Caco-2 (cell line): ENCODE measurements at regions not wholly inside any gene's neighbourhood (a gene's known extent, or its start where the extent isn't known, plus 50 kb on each side); places are given as distances from the start of the nearest gene placed in this dataset.

Source experiments
- BruUV-seq: library from RNA; stranded (reverse); fragments of 400-500 nt; replicated peaks from 2 replicates; lab custom pipeline; 2021; lab: Mats Ljungman, UMichigan
- CTCF ChIA-PET: fragments of 300-600 bp; sonication (Branson Sonifier 250); formaldehyde crosslinking; loops from one replicate; lab custom pipeline; 2022; ENCODE audit warnings: antibody characterized with exemption; lab: Charles Lee
- POLR2A ChIA-PET: fragments of 300-600 bp; sonication (Branson Sonifier 250); formaldehyde crosslinking; loops from one replicate; lab custom pipeline; 2022; ENCODE audit warnings: antibody characterized with exemption; lab: Charles Lee
- DNase-seq, 2 experiments: peaks; one replicate each; pipeline versions ENCODE4 v3.0.0 to v3.0.0-alpha.2; 2020 to 2022
- H3K27me3 ChIP-seq: replicated peaks from 2 replicates; pipeline ENCODE4 v1.6.0; 2011; ENCODE audit warnings: low read length; ENCODE audit not compliant: control insufficient read depth, insufficient read depth
- H3K36me3 ChIP-seq: 2 replicates; pipeline ENCODE4 v1.5.1; 2011; ENCODE audit warnings: low read length; ENCODE audit not compliant: control insufficient read depth, insufficient read depth
- H3K4me1 ChIP-seq: fragments of 250-450 bp; sonication (Bioruptor Pico); 2 replicates; pipeline ENCODE4 v1.5.1; 2020; ENCODE audit warnings: mild to moderate bottlenecking
- H3K4me3 ChIP-seq: 2 replicates; pipeline ENCODE4 v1.5.1; 2011; ENCODE audit warnings: low read depth, mild to moderate bottlenecking, control low read depth, low read length
- H3K9me3 ChIP-seq: fragments of 250-450 bp; sonication (Bioruptor Pico); 2 replicates; pipeline ENCODE4 v1.5.1; 2020; ENCODE audit warnings: mild to moderate bottlenecking, moderate library complexity
- H3K27ac Mint-ChIP-seq: one replicate; pipeline ENCODE4 v1.8.0; 2022; ENCODE audit warnings: mixed read lengths; ENCODE audit not compliant: unreplicated experiment
- H3K27me3 Mint-ChIP-seq: one replicate; pipeline ENCODE4 v1.8.0; 2022; ENCODE audit warnings: mixed read lengths; ENCODE audit not compliant: insufficient read depth, unreplicated experiment
- H3K36me3 Mint-ChIP-seq: one replicate; pipeline ENCODE4 v1.8.0; 2022; ENCODE audit warnings: mild to moderate bottlenecking, mixed read lengths; ENCODE audit not compliant: insufficient read depth, unreplicated experiment
- H3K4me1 Mint-ChIP-seq: one replicate; pipeline ENCODE4 v1.8.0; 2022; ENCODE audit warnings: low read depth, mixed read lengths; ENCODE audit not compliant: unreplicated experiment
- H3K4me3 Mint-ChIP-seq: one replicate; pipeline ENCODE4 v1.8.0; 2022; ENCODE audit warnings: mild to moderate bottlenecking, moderate library complexity, mixed read lengths; ENCODE audit not compliant: unreplicated experiment
- H3K9me3 Mint-ChIP-seq: one replicate; pipeline ENCODE4 v1.8.0; 2022; ENCODE audit warnings: mixed read lengths; ENCODE audit not compliant: unreplicated experiment
- intact Hi-C: fragments of 100-400 bp; cut with micrococcal nuclease; formaldehyde crosslinking; loops from one replicate; pipeline ENCODE4 v1.10.0; 2022; ENCODE audit not compliant: unreplicated experiment
- TF ChIP-seq, protein P1 (sequence below), 2 experiments: fragments of 200-600 bp in 1 of 2; IDR thresholded peaks; 1 replicate in 1 of 2; 2 replicates in 1 of 2; pipeline versions ENCODE4 v1.5.1 to v1.8.0; 2011 to 2022; ENCODE audit warnings: antibody characterized with exemption in 1 of 2, control low read depth in 1 of 2, inconsistent platforms in 1 of 2, low read depth in 1 of 2, low read length in 1 of 2, mild to moderate bottlenecking in 1 of 2, moderate library complexity in 1 of 2; ENCODE audit not compliant: insufficient read depth in 1 of 2, severe bottlenecking in 1 of 2, unreplicated experiment in 1 of 2

DNA sequence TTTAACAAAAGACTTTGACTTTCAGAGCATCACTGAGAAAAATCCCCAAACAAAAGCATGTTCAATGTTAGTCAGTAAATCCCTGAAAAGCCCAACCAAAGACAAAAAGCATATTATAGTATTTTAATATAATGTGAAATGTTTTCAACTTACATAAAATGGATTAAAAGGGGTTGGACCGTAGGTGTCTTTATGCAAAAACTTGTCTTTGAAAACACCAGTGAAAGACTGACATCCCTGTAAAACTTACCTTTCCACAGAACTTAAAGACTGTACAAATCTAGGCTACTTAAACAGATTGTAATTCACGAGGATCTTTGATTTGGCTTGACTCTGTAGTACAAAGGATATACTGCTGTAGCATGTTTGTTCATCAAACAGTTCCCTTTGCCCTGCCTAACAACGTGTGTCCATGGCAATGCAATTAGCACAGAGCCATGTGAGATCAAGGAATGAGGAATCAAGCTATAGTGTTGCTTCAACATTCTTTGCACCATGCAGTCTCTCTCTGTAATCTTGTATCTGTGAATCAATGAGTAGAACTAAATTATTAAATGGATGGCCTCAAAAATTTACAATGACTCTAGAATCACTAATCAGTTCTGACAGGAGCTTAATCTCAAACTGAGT is 138.5 kb upstream of the SYT1 start:
- H3K36me3 Mint-ChIP-seq: no peaks in the 10 kb centered on the region
- H3K36me3 ChIP-seq: no peaks in the 10 kb centered on the region
- ChIA-PET POLR2A (no interaction called here), CTCF (no interaction called here)
- DNase-seq: peak in 1 of 2 experiments; percentile 2
- H3K4me1 Mint-ChIP-seq: peaks cover 8% of the 10 kb centered on the region
- no peaks in the 10 kb centered on the region for H3K27me3 ChIP-seq
- H3K9me3 ChIP-seq: no peaks in the 10 kb centered on the region
- TF ChIP-seq, protein P1, sequence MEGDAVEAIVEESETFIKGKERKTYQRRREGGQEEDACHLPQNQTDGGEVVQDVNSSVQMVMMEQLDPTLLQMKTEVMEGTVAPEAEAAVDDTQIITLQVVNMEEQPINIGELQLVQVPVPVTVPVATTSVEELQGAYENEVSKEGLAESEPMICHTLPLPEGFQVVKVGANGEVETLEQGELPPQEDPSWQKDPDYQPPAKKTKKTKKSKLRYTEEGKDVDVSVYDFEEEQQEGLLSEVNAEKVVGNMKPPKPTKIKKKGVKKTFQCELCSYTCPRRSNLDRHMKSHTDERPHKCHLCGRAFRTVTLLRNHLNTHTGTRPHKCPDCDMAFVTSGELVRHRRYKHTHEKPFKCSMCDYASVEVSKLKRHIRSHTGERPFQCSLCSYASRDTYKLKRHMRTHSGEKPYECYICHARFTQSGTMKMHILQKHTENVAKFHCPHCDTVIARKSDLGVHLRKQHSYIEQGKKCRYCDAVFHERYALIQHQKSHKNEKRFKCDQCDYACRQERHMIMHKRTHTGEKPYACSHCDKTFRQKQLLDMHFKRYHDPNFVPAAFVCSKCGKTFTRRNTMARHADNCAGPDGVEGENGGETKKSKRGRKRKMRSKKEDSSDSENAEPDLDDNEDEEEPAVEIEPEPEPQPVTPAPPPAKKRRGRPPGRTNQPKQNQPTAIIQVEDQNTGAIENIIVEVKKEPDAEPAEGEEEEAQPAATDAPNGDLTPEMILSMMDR (IDR thresholded peaks at IDR 0.05; ENCODE audit: insufficient read depth in 1 of 2, low read depth in 1 of 2, low read length in 1 of 2, severe bottlenecking in 1 of 2, unreplicated experiment in 1 of 2): no peak
- H3K27ac Mint-ChIP-seq: peak overlapping the region; percentile 48
- no TSS peak for BruUV-seq
- intact Hi-C loops: no loop called here
- no peak overlapping the region for H3K4me3 Mint-ChIP-seq
- peaks cover 16% of the 10 kb centered on the region for H3K4me1 ChIP-seq
- H3K27me3 Mint-ChIP-seq: no peaks in the 10 kb centered on the region
- H3K9me3 Mint-ChIP-seq: no peaks in the 10 kb centered on the region
- no peak overlapping the region for H3K4me3 ChIP-seq

DNA sequence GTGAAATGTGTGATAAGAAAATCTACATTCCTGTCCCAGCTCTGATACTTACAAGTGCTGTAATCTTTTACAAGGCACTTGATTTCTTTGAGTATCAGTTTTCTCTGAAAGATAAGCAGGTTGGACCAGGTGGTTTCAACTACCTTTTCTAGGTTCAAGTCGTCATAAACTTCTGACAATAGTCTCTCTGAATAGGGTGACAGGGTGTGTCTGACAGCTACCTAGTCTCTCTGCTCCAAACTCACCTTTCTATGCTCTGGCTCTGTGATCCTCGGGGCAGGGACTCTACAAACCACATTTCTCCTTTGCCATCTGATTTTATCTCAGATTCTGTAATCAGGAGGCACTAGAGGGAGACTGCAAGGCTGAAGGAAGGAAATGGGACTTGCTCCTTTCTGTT is 137.7 kb upstream of the SYT1 start:
- H3K9me3 Mint-ChIP-seq: no peaks in the 10 kb centered on the region
- POLR2A ChIA-PET: no interaction called here
- CTCF ChIA-PET: no interaction called here
- H3K36me3 Mint-ChIP-seq: no peaks in the 10 kb centered on the region
- intact Hi-C loops: no loop called here
- Histone ChIP-seq H3K36me3 (no peaks in the 10 kb centered on the region), H3K4me3 (no peak overlapping the region), H3K9me3 (no peaks in the 10 kb centered on the region), H3K27me3 (no peaks in the 10 kb centered on the region), H3K4me1 (peaks cover 16% of the 10 kb centered on the region)
- peak overlapping the region; percentile 48 for H3K27ac Mint-ChIP-seq
- no peaks in the 10 kb centered on the region for H3K27me3 Mint-ChIP-seq
- TF ChIP-seq, protein P1 (IDR thresholded peaks at IDR 0.05; ENCODE audit: insufficient read depth in 1 of 2, low read depth in 1 of 2, low read length in 1 of 2, severe bottlenecking in 1 of 2, unreplicated experiment in 1 of 2): no peak
- peak; percentile 3 to 30 for DNase-seq
- no peak overlapping the region for H3K4me3 Mint-ChIP-seq
- peaks cover 8% of the 10 kb centered on the region for H3K4me1 Mint-ChIP-seq
- BruUV-seq: no TSS peak

DNA sequence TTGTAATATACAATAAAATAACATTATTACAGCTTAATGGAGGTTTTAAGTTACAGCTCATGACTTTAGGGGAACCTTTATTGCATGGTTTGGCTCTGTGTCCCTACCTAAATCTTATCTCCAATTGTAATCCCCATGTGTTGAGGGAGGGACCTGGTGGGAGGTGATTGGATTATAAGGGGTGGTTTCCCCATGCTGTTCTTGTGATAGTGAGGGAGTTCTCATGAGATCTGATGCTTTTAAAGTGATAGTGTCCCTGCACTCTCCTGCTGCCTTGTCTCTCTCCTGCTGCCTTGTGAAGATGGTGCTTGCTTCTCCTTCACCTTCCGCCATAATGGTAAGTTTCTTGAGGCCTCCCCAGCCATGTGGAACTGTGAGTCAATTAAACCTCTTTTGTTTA is 132.1 kb upstream of the SYT1 start:
- CTCF ChIA-PET: no interaction called here

More for the DNA sequence above, 132.1 kb upstream of the SYT1 start:
- Histone ChIP-seq H3K4me3 (no peak overlapping the region), H3K36me3 (no peaks in the 10 kb centered on the region), H3K27me3 (no peaks in the 10 kb centered on the region), H3K9me3 (no peaks in the 10 kb centered on the region), H3K4me1 (peaks cover 4% of the 10 kb centered on the region; the same call in 1 of the 2 replicates)
- Mint-ChIP-seq H3K4me3 (no peak overlapping the region), H3K4me1 (no peaks in the 10 kb centered on the region), H3K27ac (no peak overlapping the region), H3K9me3 (no peaks in the 10 kb centered on the region), H3K27me3 (no peaks in the 10 kb centered on the region), H3K36me3 (no peaks in the 10 kb centered on the region)
- DNase-seq: no peak
- intact Hi-C loops: no loop called here
- BruUV-seq: no TSS peak
- POLR2A ChIA-PET: no interaction called here
- TF ChIP-seq, protein P1 (IDR thresholded peaks at IDR 0.05; ENCODE audit: insufficient read depth in 1 of 2, low read depth in 1 of 2, low read length in 1 of 2, severe bottlenecking in 1 of 2, unreplicated experiment in 1 of 2): no peak
